ENCODE measurements at regions not wholly inside any gene's neighbourhood (a gene's known extent, or its start where the extent isn't known, plus 50 kb on each side); places are given as distances from the start of the nearest gene placed in this dataset.

- no peak for DNase-seq
Measured at GRCh38 chrX:8868906-8869305, 67.7 kb upstream of the FAM9A start.

GRCh38 chrX:8868070-8868773 lies 67.0 kb upstream of the FAM9A start:
- no peak for DNase-seq

- DNase-seq, result no peak
Measured at GRCh38 chrX:8867406-8867805, 66.2 kb upstream of the FAM9A start.

GRCh38 chrX:8864161-8864560 lies 63.0 kb upstream of the FAM9A start:
- DNase-seq, result no peak

- no peak for DNase-seq
Measured at GRCh38 chrX:8861908-8862307, 60.7 kb upstream of the FAM9A start.

- no peak for DNase-seq
Measured at GRCh38 chrX:8851231-8851886, 50.2 kb upstream of the FAM9A start.

All from activated CD8-positive, alpha-beta memory T cell treated with anti-CD3 and anti-CD28 coated beads for 24 hours (primary cell).